B cell (primary cell): ENCODE measurements at regions not wholly inside any gene's neighbourhood (a gene's known extent, or its start where the extent isn't known, plus 50 kb on each side); places are given as distances from the start of the nearest gene placed in this dataset.

ENCODE experiments used
- ATAC-seq: fragments of 200-7000 bp; cut with Tn5 transposase; one replicate; pipeline ENCODE4 v1.10.0; 2021; ENCODE audit warnings: low read depth, mild to moderate bottlenecking, moderate number of reproducible peaks, moderate library complexity
- CTCF ChIA-PET: fragments of 350-600 bp; sonication (Branson Sonifier 250); formaldehyde crosslinking; loops from one replicate; lab custom pipeline; 2021; ENCODE audit warnings: antibody characterized with exemption, inconsistent platforms; lab: Charles Lee
- POLR2A ChIA-PET: fragments of 350-600 bp; sonication (Branson Sonifier 250); formaldehyde crosslinking; loops from one replicate; lab custom pipeline; 2021; ENCODE audit warnings: antibody characterized with exemption; lab: Charles Lee
- DNase-seq: peaks from one replicate; pipeline ENCODE4 v3.0.0; 2013
- H2AFZ ChIP-seq: 2 replicates; pipeline ENCODE4 v1.6.1; 2012; ENCODE audit warnings: mild to moderate bottlenecking, low read depth, low read length; ENCODE audit not compliant: insufficient read depth, poor library complexity, severe bottlenecking
- H3K27ac ChIP-seq, 2 donors: 1 replicate in 1 of 2; 2 replicates in 1 of 2; pipeline ENCODE4 v1.5.1; 2012 to 2013; ENCODE audit warnings: low read length in 2 of 2, mild to moderate bottlenecking in 2 of 2, moderate library complexity in 1 of 2
- H3K27me3 ChIP-seq, 4 experiments: fragments of 200-600 bp in 1 of 4; sonication (generic) in 1 of 4; replicated peaks in 1 of 4; 1 replicate in 2 of 4; 2 replicates in 2 of 4; pipeline versions ENCODE4 v1.6.1 to v1.7.0; 2013 to 2016; ENCODE audit warnings: low read length in 3 of 4, mild to moderate bottlenecking in 2 of 4, mixed read lengths in 1 of 4, moderate library complexity in 1 of 4; ENCODE audit not compliant: insufficient read depth in 4 of 4, control insufficient read depth in 3 of 4; ENCODE audit errors: control extremely low read depth in 1 of 4
- H3K36me3 ChIP-seq, 2 experiments: replicated peaks in 1 of 2; 1 replicate in 1 of 2; 2 replicates in 1 of 2; pipeline versions ENCODE4 v1.6.1 to v1.7.1; 2013; ENCODE audit warnings: low read length in 1 of 2; ENCODE audit not compliant: insufficient read depth in 2 of 2, control insufficient read depth in 1 of 2; ENCODE audit errors: control extremely low read depth in 1 of 2, extremely low read depth in 1 of 2
- H3K4me1 ChIP-seq, 2 donors: fragments of 200-600 bp in 1 of 2; sonication (generic) in 1 of 2; 1 replicate in 1 of 2; 2 replicates in 1 of 2; pipeline versions ENCODE4 v1.5.1 to v1.6.1; 2013 to 2017; ENCODE audit warnings: low read length in 2 of 2; ENCODE audit not compliant: control insufficient read depth in 2 of 2, insufficient read depth in 2 of 2
- H3K4me2 ChIP-seq: replicated peaks from 2 replicates; pipeline ENCODE3; 2012; ENCODE audit warnings: mild to moderate bottlenecking, low read depth, low read length; ENCODE audit not compliant: poor library complexity, severe bottlenecking
- H3K4me3 ChIP-seq, 5 experiments: fragments of 200-600 bp in 1 of 5; sonication (generic) in 1 of 5; 1 replicate in 3 of 5; 2 replicates in 2 of 5; pipeline versions ENCODE4 v1.5.1 to v1.7.0; 2011 to 2016; ENCODE audit warnings: low read length in 4 of 5, mild to moderate bottlenecking in 4 of 5, low read depth in 2 of 5, control low read depth in 1 of 5, moderate library complexity in 1 of 5; ENCODE audit not compliant: insufficient read depth in 1 of 5; ENCODE audit errors: control extremely low read depth in 1 of 5, extremely low read depth in 1 of 5
- H3K79me2 ChIP-seq: fragments of 200-600 bp; sonication (generic); one replicate; pipeline ENCODE4 v1.6.0; 2016; ENCODE audit warnings: low read length; ENCODE audit not compliant: control insufficient read depth, insufficient read depth
- H3K9ac ChIP-seq: fragments of 200-600 bp; sonication (generic); 2 replicates; pipeline ENCODE4 v1.6.1; 2017; ENCODE audit warnings: mild to moderate bottlenecking, low read length, moderate library complexity
- H3K9me3 ChIP-seq, 3 donors: one replicate each; pipeline versions ENCODE4 v1.6.1 to v1.7.1; 2013; ENCODE audit warnings: low read length in 2 of 3; ENCODE audit not compliant: control insufficient read depth in 2 of 3, insufficient read depth in 1 of 3; ENCODE audit errors: control extremely low read depth in 1 of 3
- H4K20me1 ChIP-seq: 2 replicates; pipeline ENCODE4 v1.6.0; 2012; ENCODE audit warnings: mild to moderate bottlenecking, low read length; ENCODE audit not compliant: insufficient read depth, control insufficient read depth, poor library complexity, severe bottlenecking
- H3K27ac Mint-ChIP-seq: one replicate; pipeline ENCODE4 v1.8.0; 2021; ENCODE audit warnings: mixed read lengths
- H3K27me3 Mint-ChIP-seq: one replicate; pipeline ENCODE4 v1.8.0; 2021; ENCODE audit warnings: mixed read lengths
- H3K4me1 Mint-ChIP-seq: one replicate; pipeline ENCODE4 v1.8.0; 2021; ENCODE audit warnings: mixed read lengths
- H3K4me3 Mint-ChIP-seq: one replicate; pipeline ENCODE4 v1.8.0; 2021; ENCODE audit warnings: mixed read lengths
- H3K9me3 Mint-ChIP-seq: one replicate; pipeline ENCODE4 v1.8.0; 2022; ENCODE audit warnings: mixed read lengths; ENCODE audit not compliant: insufficient read depth
- EZH2 ChIP-seq: IDR thresholded peaks from 2 replicates; pipeline ENCODE4 v1.6.1; 2012; ENCODE audit warnings: borderline replicate concordance, low read depth, mild to moderate bottlenecking, moderate library complexity, low read length; ENCODE audit not compliant: insufficient read depth, poor library complexity, severe bottlenecking
- WGBS: methylation state at CpG from one replicate; pipeline ENCODE4 v1.1.5; 2013; ENCODE audit warnings: missing lambda C conversion rate; ENCODE audit not compliant: insufficient coverage; 5-methylcytosine and 5-hydroxymethylcytosine counted together
- intact Hi-C: fragments of 100-400 bp; cut with micrococcal nuclease; formaldehyde crosslinking; loops from one replicate; pipeline ENCODE4 v1.10.0; 2022
- TF ChIP-seq, protein P1 (sequence below): fragments of 200-600 bp; IDR thresholded peaks from one replicate; pipeline ENCODE4 v1.8.0; 2022; ENCODE audit warnings: antibody characterized with exemption, mild to moderate bottlenecking

DNA sequence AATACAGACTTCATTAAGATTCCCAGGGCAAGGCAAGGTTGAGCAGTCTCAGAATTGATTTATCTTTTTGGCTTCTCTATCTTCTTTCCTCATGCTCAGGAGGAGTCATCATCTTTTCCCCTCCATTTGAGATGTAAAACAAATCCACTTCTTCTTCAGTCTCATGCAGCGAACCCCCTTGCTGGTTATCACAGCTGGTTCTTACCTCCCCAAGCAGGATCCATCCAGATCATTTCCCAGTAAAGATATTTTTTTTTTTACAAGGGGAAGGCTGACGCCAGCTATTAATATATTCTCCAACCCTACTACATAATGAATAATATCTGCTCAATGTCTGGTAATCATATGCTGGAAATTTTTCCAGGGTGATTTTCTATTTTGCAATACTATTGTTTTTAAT lies 508.9 kb upstream of the NOX3 start:
- intact Hi-C loops, result no loop called here
- Histone ChIP-seq H3K36me3 (no peaks in the 10 kb centered on the region), H3K4me3 (no peak overlapping the region), H3K27ac (no peak overlapping the region), H3K9me3 (no peaks in the 10 kb centered on the region), H3K79me2 (no peaks in the 10 kb centered on the region), H4K20me1 (no peaks in the 10 kb centered on the region), H3K4me2 (no peak overlapping the region), H3K27me3 (no peaks in the 10 kb centered on the region), H3K4me1 (no peaks in the 10 kb centered on the region), H3K9ac (no peak overlapping the region), H2AFZ (no peak overlapping the region)
- DNase-seq (no peak), ATAC-seq (no peak)
- POLR2A ChIA-PET, result no interaction called here
- H3K27ac Mint-ChIP-seq, result no peak overlapping the region
- H3K27me3 Mint-ChIP-seq, result no peaks in the 10 kb centered on the region
- no peak overlapping the region for H3K4me3 Mint-ChIP-seq
- no peaks in the 10 kb centered on the region for H3K9me3 Mint-ChIP-seq
- H3K4me1 Mint-ChIP-seq, result no peaks in the 10 kb centered on the region
- CTCF ChIA-PET, result no interaction called here
- TF ChIP-seq, protein P1, sequence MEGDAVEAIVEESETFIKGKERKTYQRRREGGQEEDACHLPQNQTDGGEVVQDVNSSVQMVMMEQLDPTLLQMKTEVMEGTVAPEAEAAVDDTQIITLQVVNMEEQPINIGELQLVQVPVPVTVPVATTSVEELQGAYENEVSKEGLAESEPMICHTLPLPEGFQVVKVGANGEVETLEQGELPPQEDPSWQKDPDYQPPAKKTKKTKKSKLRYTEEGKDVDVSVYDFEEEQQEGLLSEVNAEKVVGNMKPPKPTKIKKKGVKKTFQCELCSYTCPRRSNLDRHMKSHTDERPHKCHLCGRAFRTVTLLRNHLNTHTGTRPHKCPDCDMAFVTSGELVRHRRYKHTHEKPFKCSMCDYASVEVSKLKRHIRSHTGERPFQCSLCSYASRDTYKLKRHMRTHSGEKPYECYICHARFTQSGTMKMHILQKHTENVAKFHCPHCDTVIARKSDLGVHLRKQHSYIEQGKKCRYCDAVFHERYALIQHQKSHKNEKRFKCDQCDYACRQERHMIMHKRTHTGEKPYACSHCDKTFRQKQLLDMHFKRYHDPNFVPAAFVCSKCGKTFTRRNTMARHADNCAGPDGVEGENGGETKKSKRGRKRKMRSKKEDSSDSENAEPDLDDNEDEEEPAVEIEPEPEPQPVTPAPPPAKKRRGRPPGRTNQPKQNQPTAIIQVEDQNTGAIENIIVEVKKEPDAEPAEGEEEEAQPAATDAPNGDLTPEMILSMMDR, result no peak
- no peak for TF ChIP-seq EZH2
- 80% methylated on average over 1 of the region's 2 CpGs for WGBS

DNA sequence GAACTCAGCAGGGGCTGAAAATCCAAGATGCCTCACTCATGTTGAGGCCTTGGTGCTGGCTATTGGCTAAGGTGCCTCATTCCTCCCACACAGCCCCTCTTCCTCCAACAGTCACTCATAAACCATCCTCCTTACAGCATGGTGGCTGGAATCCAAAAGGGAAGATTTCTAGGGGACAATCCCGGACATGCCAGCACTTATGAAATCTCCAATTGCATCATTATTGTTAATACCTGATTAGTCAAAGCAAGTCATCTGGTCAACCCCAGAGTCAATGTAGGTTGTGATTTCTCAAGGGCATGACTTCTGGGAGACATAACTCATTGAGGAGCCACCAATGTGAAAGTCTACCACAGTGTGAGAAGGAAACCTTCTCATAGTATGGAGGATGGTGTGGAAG lies 506.6 kb upstream of the NOX3 start:
- Mint-ChIP-seq H3K4me3 (no peak overlapping the region), H3K4me1 (no peaks in the 10 kb centered on the region), H3K27ac (no peak overlapping the region), H3K9me3 (peaks cover 4% of the 10 kb centered on the region), H3K27me3 (no peaks in the 10 kb centered on the region)
- intact Hi-C loops, result no loop called here
- TF ChIP-seq, protein P1, result no peak
- no peak for TF ChIP-seq EZH2
- Histone ChIP-seq H3K4me3 (no peak overlapping the region), H3K4me1 (no peaks in the 10 kb centered on the region), H3K9me3 (no peaks in the 10 kb centered on the region), H2AFZ (no peak overlapping the region), H3K27me3 (no peaks in the 10 kb centered on the region), H3K9ac (no peak overlapping the region), H4K20me1 (no peaks in the 10 kb centered on the region), H3K27ac (no peak overlapping the region), H3K4me2 (no peak overlapping the region), H3K36me3 (no peaks in the 10 kb centered on the region), H3K79me2 (no peaks in the 10 kb centered on the region)
- ATAC-seq, result no peak
- ChIA-PET CTCF (no interaction called here), POLR2A (no interaction called here)
- no CpG with 5 or more reads among the region's 1 CpG for WGBS
- DNase-seq, result no peak
